ENCODE measurements at regions not wholly inside any gene's neighbourhood (a gene's known extent, or its start where the extent isn't known, plus 50 kb on each side); places are given as distances from the start of the nearest gene placed in this dataset.
A peak's percentile ranks its signal among the peaks of the same experiment; 100 is the strongest.

DNA sequence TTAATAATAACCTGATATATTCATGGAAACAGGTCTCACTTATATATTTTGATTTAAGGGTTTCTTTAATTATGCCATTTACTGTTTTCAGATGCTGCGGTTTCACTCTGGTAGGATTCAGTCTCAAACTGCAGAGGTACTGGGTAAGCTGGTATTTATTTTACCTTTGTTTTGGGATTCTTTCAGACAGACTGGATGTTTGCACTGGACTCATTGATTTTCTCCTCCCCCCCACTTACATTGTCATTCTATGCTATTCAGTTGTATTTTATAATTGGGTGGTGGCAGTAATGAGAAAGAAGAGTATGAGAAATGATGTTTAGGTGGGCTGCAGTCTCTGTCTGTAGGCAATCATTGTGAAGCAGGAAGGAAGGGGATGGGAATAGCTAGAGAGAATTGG is 155.6 kb downstream of the AQP4 start (continued):
- TF ChIP-seq MTF1 (CRISPR knock-in tag; IDR thresholded peaks at IDR 0.05) (no peak), ZNF121 (CRISPR knock-in tag; IDR thresholded peaks at IDR 0.05) (no peak), RORA (CRISPR knock-in tag; IDR thresholded peaks at IDR 0.05) (no peak), MAZ (IDR thresholded peaks at IDR 0.05; ENCODE audit: borderline replicate concordance, low read depth, low read length) (no peak), MAZ (CRISPR knock-in tag; IDR thresholded peaks at IDR 0.05; ENCODE audit: low read depth) (no peak), CEBPG (CRISPR knock-in tag; IDR thresholded peaks at IDR 0.05) (no peak), ZNF556 (CRISPR knock-in tag; IDR thresholded peaks at IDR 0.05; ENCODE audit: borderline replicate concordance) (no peak), ZNF883 (CRISPR knock-in tag; IDR thresholded peaks at IDR 0.05; ENCODE audit: not compliant biosample characterization) (no peak), GABPA (IDR thresholded peaks at IDR 0.05; ENCODE audit: low read depth, low read length) (no peak), GABPA (CRISPR knock-in tag; IDR thresholded peaks at IDR 0.05; ENCODE audit: low read depth) (no peak)
- TF ChIP-seq, protein P1, sequence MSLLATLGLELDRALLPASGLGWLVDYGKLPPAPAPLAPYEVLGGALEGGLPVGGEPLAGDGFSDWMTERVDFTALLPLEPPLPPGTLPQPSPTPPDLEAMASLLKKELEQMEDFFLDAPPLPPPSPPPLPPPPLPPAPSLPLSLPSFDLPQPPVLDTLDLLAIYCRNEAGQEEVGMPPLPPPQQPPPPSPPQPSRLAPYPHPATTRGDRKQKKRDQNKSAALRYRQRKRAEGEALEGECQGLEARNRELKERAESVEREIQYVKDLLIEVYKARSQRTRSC (CRISPR knock-in tag; IDR thresholded peaks at IDR 0.05; ENCODE audit: low read depth): no peak
- TF ChIP-seq, protein P2, sequence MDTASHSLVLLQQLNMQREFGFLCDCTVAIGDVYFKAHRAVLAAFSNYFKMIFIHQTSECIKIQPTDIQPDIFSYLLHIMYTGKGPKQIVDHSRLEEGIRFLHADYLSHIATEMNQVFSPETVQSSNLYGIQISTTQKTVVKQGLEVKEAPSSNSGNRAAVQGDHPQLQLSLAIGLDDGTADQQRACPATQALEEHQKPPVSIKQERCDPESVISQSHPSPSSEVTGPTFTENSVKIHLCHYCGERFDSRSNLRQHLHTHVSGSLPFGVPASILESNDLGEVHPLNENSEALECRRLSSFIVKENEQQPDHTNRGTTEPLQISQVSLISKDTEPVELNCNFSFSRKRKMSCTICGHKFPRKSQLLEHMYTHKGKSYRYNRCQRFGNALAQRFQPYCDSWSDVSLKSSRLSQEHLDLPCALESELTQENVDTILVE (CRISPR knock-in tag; IDR thresholded peaks at IDR 0.05): no peak

GRCh38 chr18:26708806-26709716 is 156.4 kb downstream of the AQP4 start:
- H2AFZ ChIP-seq (ENCODE audit: low read length): no peak overlapping the region
- H3K27me3 ChIP-seq (ENCODE audit: control insufficient read depth in 1 of 2, insufficient read depth in 2 of 2, low read length in 2 of 2): no peaks in the 10 kb centered on the region; a peak in 2 of 5 replicates
- H4K20me1 ChIP-seq (ENCODE audit: insufficient read depth, low read length): no peaks in the 10 kb centered on the region
- no peak overlapping the region for H3K4me2 ChIP-seq (ENCODE audit: low read depth, low read length)
- no peak overlapping the region for H3K9ac ChIP-seq (ENCODE audit: insufficient read depth, low read depth, low read length)
- no peak for ATAC-seq
- no TSS peak for BruUV-seq (replicated peaks)
- WGBS (ENCODE audit: low lambda C conversion rate): 44% methylated on average over 7 of the region's 7 CpGs
- no peaks in the 10 kb centered on the region for H3K36me3 ChIP-seq (replicated peaks in 1 of 2; ENCODE audit: control insufficient read depth in 1 of 2, insufficient read depth in 2 of 2, low read length in 2 of 2)
- in situ Hi-C loops (cut with HindIII; ENCODE audit: extremely low pct_ligation_motif_present, low pct_unique_long_range_greater_than_20kb) (no loop called here), intact Hi-C loops (cut with micrococcal nuclease; ENCODE audit: unreplicated experiment) (no loop called here)
- peak; percentile 67 for TF ChIP-seq MAFF (IDR thresholded peaks at IDR 0.05; ENCODE audit: low read depth, low read length)
- no peak for TF ChIP-seq ZNF678 (CRISPR knock-in tag; IDR thresholded peaks at IDR 0.05)
- TF ChIP-seq MAFK (conservative IDR thresholded peaks at IDR 0.05 in 1 of 2, IDR thresholded peaks at IDR 0.05 in 1 of 2; ENCODE audit: low read length in 2 of 2): peak; percentile 74 to 83
- no peak for TF ChIP-seq ZNF101 (CRISPR knock-in tag; IDR thresholded peaks at IDR 0.05; ENCODE audit: borderline replicate concordance, low read depth)
- no peaks in the 10 kb centered on the region for H3K4me1 ChIP-seq (ENCODE audit: insufficient read depth, low read length)
- no peak overlapping the region for H3K4me3 ChIP-seq (replicated peaks in 1 of 3; ENCODE audit: insufficient read depth in 1 of 3, low read depth in 2 of 3, low read length in 3 of 3)
- no peak for FAIRE-seq
- H3K79me2 ChIP-seq (ENCODE audit: insufficient read depth, low read length): no peaks in the 10 kb centered on the region
- POLR2A ChIA-PET: no interaction called here
- CTCF ChIA-PET (ENCODE audit: low intra/inter-chr PET ratio, low total read pairs): no interaction called here
- no peak for DNase-seq (ENCODE audit: low spot score)
- no peaks in the 10 kb centered on the region for H3K9me3 ChIP-seq (ENCODE audit: low read length)
- H3K27ac ChIP-seq (ENCODE audit: extremely low read length, insufficient read depth, low read length): no peak overlapping the region
